ENCODE measurements at regions not wholly inside any gene's neighbourhood (a gene's known extent, or its start where the extent isn't known, plus 50 kb on each side); places are given as distances from the start of the nearest gene placed in this dataset.

- TF ChIP-seq MEF2A (IDR thresholded peaks at IDR 0.05; ENCODE audit: borderline replicate concordance, low read depth) (no peak), EZH2phosphoT487 (IDR thresholded peaks at IDR 0.05; ENCODE audit: borderline replicate concordance, low read depth) (no peak), FOXJ3 (CRISPR knock-in tag; IDR thresholded peaks at IDR 0.05) (no peak), CTCF (IDR thresholded peaks at IDR 0.05) (no peak), SMC3 (IDR thresholded peaks at IDR 0.05; ENCODE audit: low read depth, low read length) (no peak), IRF3 (IDR thresholded peaks at IDR 0.05; ENCODE audit: low read depth, low read length) (no peak), REST (IDR thresholded peaks at IDR 0.05; ENCODE audit: low read depth, low read length) (no peak), PBX3 (IDR thresholded peaks at IDR 0.05) (no peak), YY1 (IDR thresholded peaks at IDR 0.05; ENCODE audit: low read depth) (no peak), USF2 (IDR thresholded peaks at IDR 0.05; ENCODE audit: borderline replicate concordance, low read depth, low read length) (no peak), ZBTB33 (IDR thresholded peaks at IDR 0.05; ENCODE audit: borderline replicate concordance, low read depth) (no peak), EP300 (IDR thresholded peaks at IDR 0.05; ENCODE audit: borderline replicate concordance in 1 of 2, low read depth in 1 of 2, low read length in 1 of 2) (no peak), NFIC (IDR thresholded peaks at IDR 0.05; ENCODE audit: borderline replicate concordance) (no peak), TAF1 (IDR thresholded peaks at IDR 0.05; ENCODE audit: borderline replicate concordance, low read depth, low read length) (no peak), ELF1 (IDR thresholded peaks at IDR 0.05) (no peak), RAD21 (IDR thresholded peaks at IDR 0.05; ENCODE audit: low read length) (no peak), CHD2 (IDR thresholded peaks at IDR 0.05; ENCODE audit: low read length, partially characterized antibody) (no peak), POLR2AphosphoS5 (IDR thresholded peaks at IDR 0.05; ENCODE audit: low read depth, low read length) (no peak), JUND (IDR thresholded peaks at IDR 0.05) (no peak), MAX (IDR thresholded peaks at IDR 0.05; ENCODE audit: low read depth) (no peak)
- H3K4me1 ChIP-seq (ENCODE audit: control insufficient read depth in 1 of 2, insufficient read depth in 2 of 2, low read depth in 1 of 2, low read length in 1 of 2) = no peaks in the 10 kb centered on the region
- WGBS (ENCODE audit: low lambda C conversion rate) = 32% methylated on average over 18 of the region's 18 CpGs
- H3K9me3 ChIP-seq = no peaks in the 10 kb centered on the region
- no peaks in the 10 kb centered on the region for H3F3A ChIP-seq (replicated peaks; ENCODE audit: insufficient read depth)
- no peaks in the 10 kb centered on the region for H3K9me2 ChIP-seq
- no peaks in the 10 kb centered on the region for H4K20me1 ChIP-seq (ENCODE audit: insufficient read depth)
- H3K4me3 ChIP-seq (ENCODE audit: low read depth in 2 of 2, low read length in 1 of 2) = no peak overlapping the region
- H3K4me2 ChIP-seq = no peak overlapping the region
- H3K27ac ChIP-seq (ENCODE audit: low read depth in 2 of 2, low read length in 1 of 2) = no peak overlapping the region
- peaks cover 88% of the 10 kb centered on the region for H3K27me3 ChIP-seq (ENCODE audit: insufficient read depth)
- CTCF ChIA-PET = interaction anchor here (1.0 to 2.3 kb wide), 3 partner anchors 12 to 200 kb away, joined by 3 to 5 read pairs (median 3); no protein-coding TSS in a partner anchor
- no peak for DNase-seq
- H3K36me3 ChIP-seq (replicated peaks in 1 of 2; ENCODE audit: control insufficient read depth in 1 of 2, insufficient read depth in 2 of 2, low read length in 1 of 2) = no peaks in the 10 kb centered on the region
- no peak overlapping the region for H3K9ac ChIP-seq
- H3K79me2 ChIP-seq (ENCODE audit: insufficient read depth) = no peaks in the 10 kb centered on the region
- POLR2A ChIA-PET = no interaction called here
- no peak overlapping the region for H2AFZ ChIP-seq (ENCODE audit: low read depth)
Observed at GRCh38 chr21:33139084-33139483, 69.1 kb downstream of the OLIG1 start.
